ENCODE measurements at regions not wholly inside any gene's neighbourhood (a gene's known extent, or its start where the extent isn't known, plus 50 kb on each side); places are given as distances from the start of the nearest gene placed in this dataset.

- no peak for DNase-seq (ENCODE audit: low spot score)
- no peaks in the 10 kb centered on the region for H3K9me3 ChIP-seq
- H3K27me3 ChIP-seq: no peaks in the 10 kb centered on the region
- no peaks in the 10 kb centered on the region for H3K36me3 ChIP-seq
- no peak overlapping the region for H3K4me3 ChIP-seq
- no peaks in the 10 kb centered on the region for H3K4me1 ChIP-seq
- no peak for TF ChIP-seq CTCF (IDR thresholded peaks at IDR 0.05)
- H3K27ac ChIP-seq: no peak overlapping the region
Measured at GRCh38 chr6:166813461-166813860, 142.9 kb downstream of the RNASET2 start.

GRCh38 chr6:166810864-166811263 is 145.5 kb downstream of the RNASET2 start:
- H3K4me3 ChIP-seq: no peak overlapping the region
- DNase-seq (ENCODE audit: low spot score): no peak
- no peak for TF ChIP-seq CTCF (IDR thresholded peaks at IDR 0.05)

GRCh38 chr6:166809721-166810120 is 146.6 kb downstream of the RNASET2 start:
- no peak for TF ChIP-seq CTCF (IDR thresholded peaks at IDR 0.05)
- H3K27me3 ChIP-seq: no peaks in the 10 kb centered on the region
- H3K27ac ChIP-seq: no peak overlapping the region
- H3K4me3 ChIP-seq: no peak overlapping the region
- no peak for DNase-seq (ENCODE audit: low spot score)
- peaks cover 0 to 28% of the 10 kb centered on the region in 2 donors for H3K9me3 ChIP-seq
- H3K4me1 ChIP-seq: no peaks in the 10 kb centered on the region
- no peaks in the 10 kb centered on the region for H3K36me3 ChIP-seq

More at GRCh38 chr6:166810864-166811263, 145.5 kb downstream of the RNASET2 start:
- H3K27ac ChIP-seq: no peak overlapping the region
- H3K36me3 ChIP-seq: no peaks in the 10 kb centered on the region
- H3K4me1 ChIP-seq: no peaks in the 10 kb centered on the region
- H3K9me3 ChIP-seq: peaks cover 0 to 18% of the 10 kb centered on the region in 2 donors
- H3K27me3 ChIP-seq: no peaks in the 10 kb centered on the region

- TF ChIP-seq CTCF (IDR thresholded peaks at IDR 0.05): no peak
- DNase-seq (ENCODE audit: low spot score): no peak
- Histone ChIP-seq H3K27me3 (no peaks in the 10 kb centered on the region), H3K36me3 (no peaks in the 10 kb centered on the region), H3K27ac (no peak overlapping the region), H3K4me1 (no peaks in the 10 kb centered on the region), H3K4me3 (no peak overlapping the region), H3K9me3 (peaks cover 0 to 28% of the 10 kb centered on the region in 2 donors)
Measured at GRCh38 chr6:166806962-166807757, 149.2 kb downstream of the RNASET2 start.

- Histone ChIP-seq H3K27me3 (no peaks in the 10 kb centered on the region), H3K4me1 (no peaks in the 10 kb centered on the region), H3K9me3 (peaks cover 0 to 28% of the 10 kb centered on the region in 2 donors), H3K36me3 (no peaks in the 10 kb centered on the region), H3K27ac (no peak overlapping the region), H3K4me3 (no peak overlapping the region)
- TF ChIP-seq CTCF (IDR thresholded peaks at IDR 0.05): no peak
- DNase-seq (ENCODE audit: low spot score): no peak
Measured at GRCh38 chr6:166806217-166806838, 150.0 kb downstream of the RNASET2 start.

Data from right atrium auricular region (tissue), 2 donors.